ENCODE measurements at regions not wholly inside any gene's neighbourhood (a gene's known extent, or its start where the extent isn't known, plus 50 kb on each side); places are given as distances from the start of the nearest gene placed in this dataset.

- Histone ChIP-seq H3K4me2 (ENCODE audit: low read depth, low read length) (no peak overlapping the region), H3K36me3 (replicated peaks in 1 of 2; ENCODE audit: control insufficient read depth in 1 of 2, insufficient read depth in 2 of 2, low read length in 2 of 2) (no peaks in the 10 kb centered on the region), H3K9me3 (ENCODE audit: low read length) (no peaks in the 10 kb centered on the region), H2AFZ (ENCODE audit: low read length) (no peak overlapping the region), H3K27me3 (ENCODE audit: control insufficient read depth in 1 of 2, insufficient read depth in 2 of 2, low read length in 2 of 2) (peaks cover 3% of the 10 kb centered on the region in 2 experiments; a peak in 2 of 5 replicates), H4K20me1 (ENCODE audit: insufficient read depth, low read length) (no peaks in the 10 kb centered on the region), H3K27ac (ENCODE audit: extremely low read length, insufficient read depth, low read length) (no peak overlapping the region), H3K9ac (ENCODE audit: insufficient read depth, low read depth, low read length) (no peak overlapping the region), H3K4me3 (replicated peaks in 1 of 3; ENCODE audit: insufficient read depth in 1 of 3, low read depth in 2 of 3, low read length in 3 of 3) (no peak overlapping the region), H3K79me2 (ENCODE audit: insufficient read depth, low read length) (no peaks in the 10 kb centered on the region), H3K4me1 (ENCODE audit: insufficient read depth, low read length) (peaks cover 23% of the 10 kb centered on the region)
- ATAC-seq (no peak), DNase-seq (ENCODE audit: low spot score) (no peak), FAIRE-seq (no peak)
- ChIA-PET POLR2A (no interaction called here), CTCF (ENCODE audit: low intra/inter-chr PET ratio, low total read pairs) (no interaction called here)
- BruUV-seq (replicated peaks) = no TSS peak
- TF ChIP-seq AHR (CRISPR knock-in tag; IDR thresholded peaks at IDR 0.05) = no peak
- no peak for TF ChIP-seq PLSCR1 (CRISPR knock-in tag; IDR thresholded peaks at IDR 0.05; ENCODE audit: borderline replicate concordance)
- TF ChIP-seq ZNF333 (CRISPR knock-in tag; IDR thresholded peaks at IDR 0.05; ENCODE audit: borderline replicate concordance) = no peak
- no peak for TF ChIP-seq ZZZ3 (CRISPR knock-in tag; IDR thresholded peaks at IDR 0.05; ENCODE audit: borderline replicate concordance)
- no peak for TF ChIP-seq ISX (CRISPR knock-in tag; conservative IDR thresholded peaks at IDR 0.05)
- no peak for TF ChIP-seq KLF6 (CRISPR knock-in tag; IDR thresholded peaks at IDR 0.05)
- TF ChIP-seq BHLHE40 (IDR thresholded peaks at IDR 0.05; ENCODE audit: low read length) = no peak
- no peak for TF ChIP-seq BRF2 (CRISPR knock-in tag; IDR thresholded peaks at IDR 0.05)
- no peak for TF ChIP-seq ZNF292 (CRISPR knock-in tag; IDR thresholded peaks at IDR 0.05; ENCODE audit: borderline replicate concordance, low read depth)
- TF ChIP-seq POLR2A (IDR thresholded peaks at IDR 0.05; ENCODE audit: insufficient read depth in 1 of 2, low read depth in 2 of 2, low read length in 2 of 2) = no peak
- TF ChIP-seq ELF4 (CRISPR knock-in tag; IDR thresholded peaks at IDR 0.05; ENCODE audit: borderline replicate concordance) = no peak
- WGBS (ENCODE audit: low lambda C conversion rate) = 65% methylated on average over 6 of the region's 6 CpGs
- intact Hi-C loops (cut with micrococcal nuclease; ENCODE audit: unreplicated experiment) (no loop called here), in situ Hi-C loops (cut with HindIII; ENCODE audit: extremely low pct_ligation_motif_present, low pct_unique_long_range_greater_than_20kb) (no loop called here)
Observed at GRCh38 chr16:73151941-73152340, 104.0 kb upstream of the ZFHX3 start.

Data from HepG2 (cell line).